Astrocyte (in vitro differentiated cells and primary cell): ENCODE measurements at regions not wholly inside any gene's neighbourhood (a gene's known extent, or its start where the extent isn't known, plus 50 kb on each side); places are given as distances from the start of the nearest gene placed in this dataset.

ENCODE experiments used
- DNase-seq: peaks from one replicate; pipeline ENCODE4 v3.0.0-alpha.2; 2010; ENCODE audit warnings: low read depth
- FAIRE-seq: peaks from 2 replicates; lab custom pipeline; 2011; peaks lifted over from hg19 to GRCh38; lab: Jason Lieb, UNC
- H2AFZ ChIP-seq: 2 replicates; pipeline ENCODE4 v1.6.0; 2012; ENCODE audit warnings: low read depth, low read length, inconsistent platforms
- H3K27ac ChIP-seq: 2 replicates; pipeline ENCODE4 v1.5.1; 2011; ENCODE audit warnings: low read depth, low read length, inconsistent platforms
- H3K27me3 ChIP-seq: 2 replicates; pipeline ENCODE4 v1.6.0; 2011; ENCODE audit warnings: low read length, inconsistent platforms; ENCODE audit not compliant: insufficient read depth
- H3K36me3 ChIP-seq: 2 replicates; pipeline ENCODE4 v1.5.1; 2011; ENCODE audit warnings: low read length, inconsistent platforms; ENCODE audit not compliant: insufficient read depth
- H3K4me1 ChIP-seq: 2 replicates; pipeline ENCODE4 v1.5.1; 2011; ENCODE audit warnings: low read length, inconsistent platforms; ENCODE audit not compliant: insufficient read depth
- H3K4me2 ChIP-seq: 2 replicates; pipeline ENCODE4 v1.6.0; 2012; ENCODE audit warnings: low read length, inconsistent platforms
- H3K4me3 ChIP-seq: 2 replicates; pipeline ENCODE4 v1.5.1; 2011; ENCODE audit warnings: low read depth, mild to moderate bottlenecking, low read length, inconsistent platforms; ENCODE audit not compliant: insufficient read depth
- H3K79me2 ChIP-seq: 2 replicates; pipeline ENCODE4 v1.6.0; 2012; ENCODE audit warnings: mild to moderate bottlenecking, low read length, inconsistent platforms; ENCODE audit not compliant: insufficient read depth
- H3K9ac ChIP-seq: 2 replicates; pipeline ENCODE4 v1.6.0; 2012; ENCODE audit warnings: mild to moderate bottlenecking, low read length, inconsistent platforms
- H3K9me3 ChIP-seq: 2 replicates; pipeline ENCODE4 v1.5.1; 2012; ENCODE audit warnings: low read depth, mild to moderate bottlenecking, low read length, inconsistent platforms; ENCODE audit not compliant: insufficient read depth
- H4K20me1 ChIP-seq: 2 replicates; pipeline ENCODE4 v1.6.0; 2012; ENCODE audit warnings: low read length, inconsistent platforms; ENCODE audit not compliant: insufficient read depth
- H3K27ac Mint-ChIP-seq: one replicate; pipeline ENCODE4 v1.8.0; 2021; ENCODE audit warnings: mild to moderate bottlenecking, mixed read lengths; ENCODE audit not compliant: unreplicated experiment
- H3K27me3 Mint-ChIP-seq: one replicate; pipeline ENCODE4 v1.8.0; 2021; ENCODE audit warnings: low read depth, mixed read lengths; ENCODE audit not compliant: unreplicated experiment
- H3K36me3 Mint-ChIP-seq: one replicate; pipeline ENCODE4 v1.8.0; 2021; ENCODE audit warnings: low read depth, mixed read lengths; ENCODE audit not compliant: unreplicated experiment
- H3K4me1 Mint-ChIP-seq: one replicate; pipeline ENCODE4 v1.8.0; 2021; ENCODE audit warnings: low read depth, mixed read lengths; ENCODE audit not compliant: unreplicated experiment
- H3K4me3 Mint-ChIP-seq: one replicate; pipeline ENCODE4 v1.8.0; 2021; ENCODE audit warnings: mild to moderate bottlenecking, moderate library complexity, mixed read lengths; ENCODE audit not compliant: unreplicated experiment
- H3K9me3 Mint-ChIP-seq: one replicate; pipeline ENCODE4 v1.8.0; 2021; ENCODE audit warnings: mild to moderate bottlenecking, mixed read lengths; ENCODE audit not compliant: unreplicated experiment
- CTCF ChIP-seq: IDR thresholded peaks from 2 replicates; pipeline ENCODE4 v1.5.1; 2011; ENCODE audit warnings: low read depth, mild to moderate bottlenecking, inconsistent platforms, low read length, moderate library complexity; ENCODE audit not compliant: insufficient read depth
- EZH2 ChIP-seq: IDR thresholded peaks from 2 replicates; pipeline ENCODE4 v1.6.1; 2012; ENCODE audit warnings: mild to moderate bottlenecking, low read length, inconsistent platforms; ENCODE audit not compliant: insufficient read depth

GRCh38 chr11:82194521-82194920 lies 539.1 kb downstream of the FAM181B start:
- Histone ChIP-seq H3K4me2 (no peak overlapping the region), H3K9me3 (no peaks in the 10 kb centered on the region), H3K4me3 (no peak overlapping the region), H4K20me1 (no peaks in the 10 kb centered on the region), H2AFZ (no peak overlapping the region), H3K27me3 (no peaks in the 10 kb centered on the region), H3K4me1 (no peaks in the 10 kb centered on the region), H3K36me3 (no peaks in the 10 kb centered on the region), H3K79me2 (no peaks in the 10 kb centered on the region), H3K27ac (no peak overlapping the region), H3K9ac (no peak overlapping the region)
- no peak overlapping the region for H3K4me3 Mint-ChIP-seq
- DNase-seq, result no peak
- FAIRE-seq, result no peak
- H3K27ac Mint-ChIP-seq, result no peak overlapping the region
- no peak for TF ChIP-seq CTCF
- TF ChIP-seq EZH2, result no peak
- H3K36me3 Mint-ChIP-seq, result no peaks in the 10 kb centered on the region
- no peaks in the 10 kb centered on the region for H3K27me3 Mint-ChIP-seq
- no peaks in the 10 kb centered on the region for H3K9me3 Mint-ChIP-seq
- peaks cover 3% of the 10 kb centered on the region for H3K4me1 Mint-ChIP-seq

GRCh38 chr11:82191695-82192094 lies 542.0 kb downstream of the FAM181B start:
- no peaks in the 10 kb centered on the region for H3K27me3 Mint-ChIP-seq
- Histone ChIP-seq H3K9ac (no peak overlapping the region), H3K27ac (no peak overlapping the region), H4K20me1 (no peaks in the 10 kb centered on the region), H2AFZ (no peak overlapping the region), H3K9me3 (no peaks in the 10 kb centered on the region), H3K4me3 (no peak overlapping the region), H3K27me3 (no peaks in the 10 kb centered on the region), H3K4me1 (no peaks in the 10 kb centered on the region), H3K4me2 (no peak overlapping the region), H3K36me3 (no peaks in the 10 kb centered on the region), H3K79me2 (no peaks in the 10 kb centered on the region)
- no peaks in the 10 kb centered on the region for H3K36me3 Mint-ChIP-seq
- no peak overlapping the region for H3K4me3 Mint-ChIP-seq
- no peak for TF ChIP-seq CTCF
- no peak for TF ChIP-seq EZH2
- H3K9me3 Mint-ChIP-seq, result no peaks in the 10 kb centered on the region
- DNase-seq (no peak), FAIRE-seq (no peak)
- H3K4me1 Mint-ChIP-seq, result peaks cover 3% of the 10 kb centered on the region
- H3K27ac Mint-ChIP-seq, result no peak overlapping the region

GRCh38 chr11:82185925-82186324 lies 547.7 kb downstream of the FAM181B start:
- Histone ChIP-seq H3K79me2 (no peaks in the 10 kb centered on the region), H3K36me3 (no peaks in the 10 kb centered on the region), H2AFZ (no peak overlapping the region), H3K4me2 (no peak overlapping the region), H3K27me3 (no peaks in the 10 kb centered on the region), H3K4me3 (no peak overlapping the region), H3K27ac (no peak overlapping the region), H3K4me1 (no peaks in the 10 kb centered on the region), H4K20me1 (no peaks in the 10 kb centered on the region), H3K9ac (no peak overlapping the region), H3K9me3 (no peaks in the 10 kb centered on the region)
- Mint-ChIP-seq H3K36me3 (no peaks in the 10 kb centered on the region), H3K9me3 (no peaks in the 10 kb centered on the region), H3K27ac (no peak overlapping the region), H3K4me3 (no peak overlapping the region), H3K4me1 (no peaks in the 10 kb centered on the region), H3K27me3 (no peaks in the 10 kb centered on the region)
- TF ChIP-seq CTCF, result no peak
- no peak for TF ChIP-seq EZH2
- DNase-seq (no peak), FAIRE-seq (no peak)
